ENCODE measurements at regions not wholly inside any gene's neighbourhood (a gene's known extent, or its start where the extent isn't known, plus 50 kb on each side); places are given as distances from the start of the nearest gene placed in this dataset.

DNA sequence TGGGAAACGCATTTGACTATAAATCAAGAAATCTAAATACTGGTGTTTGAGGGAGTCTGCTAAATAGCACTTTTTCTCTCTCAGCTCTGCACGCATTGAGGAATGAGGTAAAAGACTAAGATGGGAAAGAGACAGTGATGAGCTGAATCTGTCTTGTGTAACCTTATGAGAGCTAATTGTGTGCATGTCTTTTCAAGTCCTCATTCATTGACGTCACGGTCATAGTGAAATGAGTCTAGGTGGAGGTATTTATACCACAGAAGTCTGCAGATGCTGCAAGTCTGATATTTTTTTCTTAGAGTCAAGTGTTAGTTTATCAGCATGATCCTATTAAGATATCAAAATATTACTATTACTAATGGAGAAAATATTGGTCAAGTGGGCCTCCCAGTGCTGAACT, 361.5 kb upstream of the HS3ST1 start:
- Histone ChIP-seq H3K36me3 (ENCODE audit: insufficient read depth) (no peaks in the 10 kb centered on the region), H3K4me3 (no peak overlapping the region), H3K9me2 (ENCODE audit: insufficient read depth) (no peaks in the 10 kb centered on the region), H3K27ac (ENCODE audit: low read depth) (no peak overlapping the region), H3K27me3 (ENCODE audit: insufficient read depth) (no peaks in the 10 kb centered on the region), H2AFZ (no peak overlapping the region), H4K20me1 (replicated peaks; ENCODE audit: insufficient read depth) (no peaks in the 10 kb centered on the region), H3F3A (replicated peaks; ENCODE audit: low read depth) (no peaks in the 10 kb centered on the region), H3K79me2 (replicated peaks; ENCODE audit: insufficient read depth) (no peaks in the 10 kb centered on the region), H3K4me1 (ENCODE audit: insufficient read depth) (no peaks in the 10 kb centered on the region), H3K4me2 (no peak overlapping the region)
- H3K4me1 Mint-ChIP-seq, result no peaks in the 10 kb centered on the region
- H3K27ac Mint-ChIP-seq, result no peak overlapping the region
- peaks cover 10% of the 10 kb centered on the region; the same call in 1 of the 3 replicates for H3K9me3 Mint-ChIP-seq
- H3K4me3 Mint-ChIP-seq, result no peak overlapping the region
- DNase-seq (ENCODE audit: low spot score), result no peak
- no peak for TF ChIP-seq EZH2phosphoT487 (IDR thresholded peaks at IDR 0.05; ENCODE audit: unreplicated experiment)
- TF ChIP-seq NANOG (IDR thresholded peaks at IDR 0.05; ENCODE audit: borderline replicate concordance), result no peak
- TF ChIP-seq JUNB (IDR thresholded peaks at IDR 0.05; ENCODE audit: unreplicated experiment), result no peak
- TF ChIP-seq, protein P1, sequence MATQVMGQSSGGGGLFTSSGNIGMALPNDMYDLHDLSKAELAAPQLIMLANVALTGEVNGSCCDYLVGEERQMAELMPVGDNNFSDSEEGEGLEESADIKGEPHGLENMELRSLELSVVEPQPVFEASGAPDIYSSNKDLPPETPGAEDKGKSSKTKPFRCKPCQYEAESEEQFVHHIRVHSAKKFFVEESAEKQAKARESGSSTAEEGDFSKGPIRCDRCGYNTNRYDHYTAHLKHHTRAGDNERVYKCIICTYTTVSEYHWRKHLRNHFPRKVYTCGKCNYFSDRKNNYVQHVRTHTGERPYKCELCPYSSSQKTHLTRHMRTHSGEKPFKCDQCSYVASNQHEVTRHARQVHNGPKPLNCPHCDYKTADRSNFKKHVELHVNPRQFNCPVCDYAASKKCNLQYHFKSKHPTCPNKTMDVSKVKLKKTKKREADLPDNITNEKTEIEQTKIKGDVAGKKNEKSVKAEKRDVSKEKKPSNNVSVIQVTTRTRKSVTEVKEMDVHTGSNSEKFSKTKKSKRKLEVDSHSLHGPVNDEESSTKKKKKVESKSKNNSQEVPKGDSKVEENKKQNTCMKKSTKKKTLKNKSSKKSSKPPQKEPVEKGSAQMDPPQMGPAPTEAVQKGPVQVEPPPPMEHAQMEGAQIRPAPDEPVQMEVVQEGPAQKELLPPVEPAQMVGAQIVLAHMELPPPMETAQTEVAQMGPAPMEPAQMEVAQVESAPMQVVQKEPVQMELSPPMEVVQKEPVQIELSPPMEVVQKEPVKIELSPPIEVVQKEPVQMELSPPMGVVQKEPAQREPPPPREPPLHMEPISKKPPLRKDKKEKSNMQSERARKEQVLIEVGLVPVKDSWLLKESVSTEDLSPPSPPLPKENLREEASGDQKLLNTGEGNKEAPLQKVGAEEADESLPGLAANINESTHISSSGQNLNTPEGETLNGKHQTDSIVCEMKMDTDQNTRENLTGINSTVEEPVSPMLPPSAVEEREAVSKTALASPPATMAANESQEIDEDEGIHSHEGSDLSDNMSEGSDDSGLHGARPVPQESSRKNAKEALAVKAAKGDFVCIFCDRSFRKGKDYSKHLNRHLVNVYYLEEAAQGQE (IDR thresholded peaks at IDR 0.05; ENCODE audit: unreplicated experiment), result no peak
- no peak for TF ChIP-seq ZNF462 (CRISPR knock-in tag; IDR thresholded peaks at IDR 0.05)
- TF ChIP-seq ZNF114 (CRISPR knock-in tag; IDR thresholded peaks at IDR 0.05), result no peak
- TF ChIP-seq POLR2AphosphoS5 (IDR thresholded peaks at IDR 0.05; ENCODE audit: low read depth), result no peak
- TF ChIP-seq EZH2 (IDR thresholded peaks at IDR 0.05; ENCODE audit: low read depth, unreplicated experiment), result no peak
- TF ChIP-seq CTCF (conservative IDR thresholded peaks at IDR 0.05; ENCODE audit: low read depth in 2 of 2), result no peak
- no peak for TF ChIP-seq CREB1 (CRISPR knock-in tag; IDR thresholded peaks at IDR 0.05; ENCODE audit: low read depth)
- TF ChIP-seq, protein P2, sequence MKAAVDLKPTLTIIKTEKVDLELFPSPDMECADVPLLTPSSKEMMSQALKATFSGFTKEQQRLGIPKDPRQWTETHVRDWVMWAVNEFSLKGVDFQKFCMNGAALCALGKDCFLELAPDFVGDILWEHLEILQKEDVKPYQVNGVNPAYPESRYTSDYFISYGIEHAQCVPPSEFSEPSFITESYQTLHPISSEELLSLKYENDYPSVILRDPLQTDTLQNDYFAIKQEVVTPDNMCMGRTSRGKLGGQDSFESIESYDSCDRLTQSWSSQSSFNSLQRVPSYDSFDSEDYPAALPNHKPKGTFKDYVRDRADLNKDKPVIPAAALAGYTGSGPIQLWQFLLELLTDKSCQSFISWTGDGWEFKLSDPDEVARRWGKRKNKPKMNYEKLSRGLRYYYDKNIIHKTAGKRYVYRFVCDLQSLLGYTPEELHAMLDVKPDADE (IDR thresholded peaks at IDR 0.05), result no peak
- TF ChIP-seq ZNF331 (CRISPR knock-in tag; IDR thresholded peaks at IDR 0.05; ENCODE audit: low read depth), result no peak
- TF ChIP-seq STAT1 (IDR thresholded peaks at IDR 0.05; ENCODE audit: unreplicated experiment), result no peak
- peaks cover 4% of the 10 kb centered on the region; the same call in 1 of the 3 replicates for H3K36me3 Mint-ChIP-seq (ENCODE audit: low read depth)
- no peak for ATAC-seq
- H3K27me3 Mint-ChIP-seq (ENCODE audit: insufficient read depth, low read depth, poor library complexity), result no peaks in the 10 kb centered on the region
